HG03460 (cell line): ENCODE measurements at regions not wholly inside any gene's neighbourhood (a gene's known extent, or its start where the extent isn't known, plus 50 kb on each side); places are given as distances from the start of the nearest gene placed in this dataset.
A peak's percentile ranks its signal among the peaks of the same experiment; 100 is the strongest.
"Not testable (repeated sequence)": the region's sequence is repeated elsewhere in the genome, so short reads cannot be mapped to it uniquely, and the experiment has no call there.

Source experiments
- ATAC-seq: cut with Tn5 transposase; IDR thresholded peaks from one replicate; pipeline ENCODE4 v1.9.1; 2021; ENCODE audit not compliant: unreplicated experiment

GRCh38 chr9:2427120-2427891, 194.3 kb upstream of the VLDLR start:
- ATAC-seq, result no peak

DNA sequence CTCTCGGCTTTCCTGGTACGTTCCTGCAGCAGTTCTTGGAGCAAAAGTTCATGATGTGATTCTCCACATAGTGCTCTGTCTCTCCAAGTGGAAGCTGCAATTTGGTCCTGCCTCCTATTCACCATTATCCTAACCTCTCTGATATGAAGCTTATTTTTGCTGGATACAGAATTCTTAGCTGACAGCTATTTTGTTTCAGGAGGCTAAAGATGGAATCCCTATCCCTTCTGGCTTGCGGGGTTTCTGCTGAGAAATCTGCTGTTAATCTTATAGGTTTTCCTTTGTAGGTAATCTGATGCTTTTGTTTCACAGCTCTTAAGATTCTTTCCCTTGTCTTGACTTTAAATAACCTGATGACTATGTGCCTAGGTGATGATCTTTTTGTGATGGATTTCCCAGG, 181.6 kb upstream of the VLDLR start:
- ATAC-seq, result no peak

- ATAC-seq, result not testable (repeated sequence)
These were observed 177.7 kb upstream of the VLDLR start for GRCh38 chr9:2443933-2444332.

DNA sequence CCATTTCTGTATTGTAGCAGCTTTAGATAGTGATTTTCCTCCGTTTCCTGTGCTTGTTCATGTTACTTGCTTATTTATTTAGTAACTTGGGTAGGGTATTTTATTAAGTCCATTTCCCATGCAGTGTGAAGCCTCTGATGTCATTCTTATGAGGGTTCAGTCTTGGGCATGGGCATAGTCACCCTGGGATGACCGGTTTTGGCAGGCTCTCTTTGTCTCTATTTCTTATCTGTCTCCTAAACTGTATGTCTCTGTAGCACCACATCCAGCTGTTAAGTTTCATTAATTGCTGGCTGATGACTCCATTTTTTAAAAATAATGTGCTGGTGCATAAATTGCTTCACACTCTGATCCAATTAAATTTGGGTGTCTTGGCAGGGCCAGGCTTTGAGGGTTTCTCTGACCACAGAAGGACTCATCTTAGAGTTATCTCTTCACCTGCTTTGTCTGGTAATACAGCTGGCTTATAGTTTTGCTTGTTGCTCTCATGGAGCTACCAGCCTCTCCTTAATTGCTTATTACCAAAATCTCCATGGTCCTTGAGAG, 173.3 kb upstream of the VLDLR start:
- no peak for ATAC-seq

DNA sequence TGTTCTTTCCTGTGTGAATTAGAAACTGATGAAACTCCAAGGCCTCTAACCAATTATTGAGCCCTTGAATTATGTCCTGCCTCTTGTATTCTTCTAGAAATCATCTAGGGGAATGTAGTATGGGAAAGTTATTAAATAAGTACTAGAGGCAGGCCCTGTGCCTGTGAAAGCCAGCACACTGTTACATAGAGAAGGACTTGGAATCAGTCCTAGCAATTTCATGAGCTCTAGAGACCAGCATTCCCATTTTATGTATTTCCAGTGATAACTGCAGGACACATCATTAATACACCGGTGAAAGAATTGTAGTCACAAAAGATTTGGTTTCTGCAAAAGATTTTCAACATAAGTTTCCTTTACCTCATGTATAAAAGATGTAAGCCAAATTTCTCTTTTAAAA, 168.5 kb upstream of the VLDLR start:
- no peak for ATAC-seq

- ATAC-seq, result no peak
These were observed 167.9 kb upstream of the VLDLR start for GRCh38 chr9:2453701-2454100.

GRCh38 chr9:2459756-2460155, 161.8 kb upstream of the VLDLR start:
- no peak for ATAC-seq

- ATAC-seq, result no peak
These were observed 159.7 kb upstream of the VLDLR start for GRCh38 chr9:2461892-2462291.

GRCh38 chr9:2464624-2465023, 157.0 kb upstream of the VLDLR start:
- ATAC-seq, result no peak

GRCh38 chr9:2465516-2465915, 156.1 kb upstream of the VLDLR start:
- no peak for ATAC-seq

DNA sequence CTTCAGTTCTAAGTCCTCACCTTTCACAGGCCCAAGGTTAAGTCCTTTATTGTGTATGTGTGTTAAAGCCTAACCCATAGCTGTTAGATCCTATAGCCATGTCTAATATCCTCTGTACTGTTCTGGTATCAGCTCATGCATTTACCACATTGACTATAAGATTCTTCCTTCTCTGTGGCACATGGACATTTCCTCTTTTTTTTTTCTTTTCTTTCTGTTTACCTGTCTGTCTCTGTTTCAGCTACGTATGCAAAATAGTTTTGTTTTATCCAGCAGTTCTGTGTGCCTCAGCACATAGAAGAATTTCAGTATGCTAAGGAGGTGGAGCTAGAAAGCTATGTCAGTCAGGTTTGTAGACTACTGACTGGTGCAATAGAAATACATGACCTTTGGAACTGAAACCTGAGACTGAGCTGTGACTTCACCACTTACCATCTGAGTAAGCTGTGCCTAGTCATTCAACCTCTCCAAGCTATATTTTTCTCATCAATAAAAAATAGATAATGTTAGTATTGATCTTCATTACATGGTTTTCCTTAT, 155.6 kb upstream of the VLDLR start:
- ATAC-seq, result peak; percentile 96

- ATAC-seq, result no peak
These were observed 154.9 kb upstream of the VLDLR start for GRCh38 chr9:2466703-2467102.

DNA sequence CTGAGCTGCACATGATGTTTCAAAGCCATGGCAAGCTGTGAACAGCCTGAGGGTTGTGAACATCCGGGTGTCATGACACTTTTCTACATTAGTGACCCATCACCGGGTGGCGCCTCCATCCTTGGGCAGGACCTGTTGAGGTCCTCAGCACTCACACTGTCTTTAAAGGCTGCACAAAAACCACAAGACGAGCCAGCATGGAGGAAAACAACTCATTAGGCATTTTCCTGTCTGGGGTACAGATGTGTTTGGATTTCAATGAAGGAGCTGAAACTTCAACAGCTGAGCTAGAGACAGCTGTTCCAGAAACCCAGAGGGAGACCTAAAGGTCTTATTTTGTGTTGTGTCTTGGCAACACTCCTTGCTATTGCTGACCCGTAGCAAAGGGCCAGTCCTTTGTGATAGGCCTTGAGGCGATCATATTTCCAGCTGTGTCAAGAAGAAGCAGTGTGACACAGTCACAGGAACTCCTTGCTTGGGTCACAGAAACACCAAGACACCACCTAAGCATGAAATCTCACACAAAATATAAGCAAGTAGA, 151.8 kb upstream of the VLDLR start:
- no peak for ATAC-seq

- ATAC-seq, result no peak
These were observed 147.9 kb upstream of the VLDLR start for GRCh38 chr9:2473681-2474080.

DNA sequence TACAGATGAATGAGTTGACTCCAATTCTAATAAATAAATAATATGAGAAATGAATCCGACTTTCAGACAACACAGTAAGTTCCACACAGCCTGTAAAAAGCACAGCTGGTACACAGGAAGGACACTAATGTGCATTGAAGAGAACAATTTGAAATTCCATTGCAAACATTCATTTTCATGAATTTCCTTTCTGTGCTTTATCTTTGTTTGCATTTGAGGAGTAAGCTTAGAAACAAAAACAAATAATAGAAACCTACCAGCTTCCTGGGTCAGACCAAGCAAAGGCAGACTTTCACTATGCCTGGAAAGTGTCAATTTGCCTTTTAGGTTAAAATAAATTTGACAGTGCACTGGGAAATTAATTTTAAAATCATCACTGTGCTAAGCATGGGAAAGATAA, 143.8 kb upstream of the VLDLR start:
- ATAC-seq, result no peak

GRCh38 chr9:2478421-2478820, 143.2 kb upstream of the VLDLR start:
- ATAC-seq, result no peak

DNA sequence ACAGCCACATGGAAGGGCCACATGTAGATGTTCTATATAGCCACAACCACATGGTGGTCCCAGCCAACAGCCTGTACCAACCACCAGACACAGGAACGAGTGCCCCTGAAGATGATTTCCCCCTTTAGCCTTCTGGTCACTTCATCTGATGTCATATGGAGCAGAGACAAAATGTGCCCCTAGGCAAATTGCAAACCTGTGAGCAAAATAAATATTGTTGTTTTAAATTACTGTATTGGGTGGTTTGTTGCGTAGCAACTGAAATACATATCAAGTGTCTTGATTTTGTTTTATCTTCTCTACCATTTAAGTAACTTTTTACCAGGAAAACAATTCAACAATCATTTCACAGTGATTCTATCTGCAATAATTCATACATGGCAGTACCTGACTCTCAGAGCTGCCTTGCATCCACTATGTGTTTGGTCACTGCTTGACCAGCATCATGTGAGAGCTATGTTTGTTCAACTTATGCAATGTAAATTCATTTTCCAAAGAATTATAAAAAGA, 142.5 kb upstream of the VLDLR start:
- ATAC-seq, result no peak

- ATAC-seq, result no peak
These were observed 141.2 kb upstream of the VLDLR start for GRCh38 chr9:2480255-2480837.

- no peak for ATAC-seq
These were observed 140.4 kb upstream of the VLDLR start for GRCh38 chr9:2481216-2481615.

DNA sequence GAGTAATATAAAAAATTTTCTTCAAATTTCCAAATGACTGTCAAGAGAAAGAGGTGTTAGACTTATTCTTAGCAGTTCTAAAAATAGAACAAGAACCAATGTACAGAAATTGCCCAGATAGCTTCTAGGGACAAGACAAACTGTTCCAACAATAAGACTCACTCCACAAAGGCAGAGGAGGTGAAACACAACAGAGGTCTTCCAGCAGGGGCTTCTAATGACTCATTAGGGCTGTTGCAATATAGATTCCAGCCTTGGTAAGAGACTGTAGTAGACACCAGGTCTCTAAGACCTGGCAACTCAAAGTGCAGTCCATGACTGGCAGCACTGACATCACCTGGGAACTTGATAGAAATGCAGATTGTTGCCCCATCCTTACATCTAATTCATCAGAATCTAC, 134.6 kb upstream of the VLDLR start:
- ATAC-seq, result no peak

DNA sequence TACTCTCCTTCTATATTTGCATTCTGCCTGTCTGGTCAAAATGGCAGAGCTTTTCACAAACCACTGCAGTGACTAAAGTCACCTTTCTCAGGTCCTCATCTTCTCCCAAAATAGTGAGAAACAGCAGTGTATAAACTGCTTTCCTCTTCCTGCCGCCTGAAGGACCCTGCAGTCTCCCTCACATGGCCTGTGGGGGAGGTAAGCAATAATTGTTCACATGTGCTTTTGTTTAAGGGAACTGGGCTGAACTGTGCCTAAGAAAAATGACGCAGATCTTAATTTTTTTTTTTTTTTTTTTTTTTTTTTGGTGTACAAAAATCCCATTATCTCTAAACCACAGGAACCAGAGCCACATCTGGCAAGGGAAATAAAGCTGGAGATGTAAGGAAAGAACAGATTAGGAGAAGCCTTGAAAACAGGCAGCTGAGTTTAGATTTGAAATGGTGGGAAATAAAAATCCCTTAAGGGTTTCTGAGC, 131.7 kb upstream of the VLDLR start:
- ATAC-seq, result no peak

GRCh38 chr9:2492161-2492560, 129.4 kb upstream of the VLDLR start:
- ATAC-seq, result no peak
